NCI-H1092 treated with DMSO at 0.1 percent for 48 hours (cell line): ENCODE measurements at regions not wholly inside any gene's neighbourhood (a gene's known extent, or its start where the extent isn't known, plus 50 kb on each side); places are given as distances from the start of the nearest gene placed in this dataset.
"Not testable (repeated sequence)": the region's sequence is repeated elsewhere in the genome, so short reads cannot be mapped to it uniquely, and the experiment has no call there.

Source experiments
- DNase-seq: peaks from one replicate; lab custom pipeline; 2025; lab: John Stamatoyannopoulos, UW

DNA sequence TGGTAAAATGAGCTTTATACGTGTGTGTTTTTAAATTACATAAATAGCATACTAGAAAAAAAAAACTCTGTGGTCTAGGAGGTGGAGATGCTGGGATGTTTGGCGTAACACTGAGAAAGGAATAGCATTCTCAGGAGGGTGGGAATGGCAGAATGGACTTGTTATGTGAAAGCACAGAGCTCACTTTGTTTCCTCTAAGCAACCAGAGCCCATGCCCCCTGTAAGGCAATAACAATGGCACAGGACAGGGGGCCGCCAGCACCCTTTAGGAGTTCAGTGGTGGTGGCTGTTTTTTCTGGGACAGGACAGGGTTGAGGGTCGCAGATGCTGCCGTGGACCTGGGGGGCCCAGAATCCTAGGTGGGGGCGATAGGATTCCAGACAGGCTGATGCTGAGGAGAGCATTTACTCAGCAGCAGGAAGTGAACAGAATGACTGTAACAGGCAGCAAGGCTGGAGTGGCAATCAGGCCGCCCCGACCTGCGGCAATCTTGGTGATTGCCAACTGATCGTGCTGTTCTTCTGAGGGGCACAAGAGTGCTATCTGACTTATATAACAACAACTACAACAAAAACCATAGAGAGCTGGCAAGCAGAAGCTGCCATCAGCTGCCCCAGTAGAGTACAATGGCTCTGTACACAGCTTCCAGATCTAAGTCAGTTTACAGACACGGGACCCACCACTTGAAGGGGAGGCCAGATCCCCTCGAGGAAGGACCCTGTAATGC is 160.4 kb downstream of the UACA start:
- DNase-seq: no peak

DNA sequence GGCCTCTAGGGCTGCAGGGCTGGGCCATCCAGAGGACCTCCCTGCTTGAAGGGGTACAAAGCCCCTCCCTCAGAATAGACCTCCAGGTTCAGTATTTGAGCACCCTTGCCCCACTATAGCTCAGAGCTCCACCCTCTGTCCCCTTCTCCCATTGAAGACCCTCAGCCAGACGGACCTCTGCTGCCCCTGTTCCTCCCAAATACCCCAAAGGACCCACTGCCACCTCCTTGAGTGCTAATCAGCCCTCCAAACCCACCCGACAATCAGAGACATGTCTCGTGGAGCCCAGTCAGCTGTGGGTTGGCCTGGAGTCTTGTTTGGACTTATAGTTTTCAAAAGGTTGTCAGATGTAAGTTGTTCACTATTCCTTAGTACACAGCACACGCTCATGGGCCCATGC is 161.1 kb downstream of the UACA start:
- no peak for DNase-seq

DNA sequence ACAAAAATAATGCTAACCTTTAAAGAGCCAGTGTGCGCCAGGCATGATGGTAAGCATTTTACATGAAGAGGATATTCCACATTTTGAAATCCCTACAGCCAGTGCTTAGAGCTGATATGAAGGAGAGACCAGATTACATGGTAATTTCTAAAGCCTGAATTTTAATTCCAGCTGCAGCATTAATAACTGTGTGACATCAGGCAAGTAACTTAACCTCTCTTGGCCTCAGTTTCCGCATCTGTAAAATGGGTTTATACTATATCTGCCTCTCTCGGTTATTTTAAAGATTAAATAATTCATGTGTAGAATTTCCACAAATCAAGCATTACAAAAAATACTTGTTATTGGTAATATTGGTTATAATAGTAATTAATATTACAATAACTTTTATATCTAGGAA is 165.4 kb downstream of the UACA start:
- DNase-seq: no peak

DNA sequence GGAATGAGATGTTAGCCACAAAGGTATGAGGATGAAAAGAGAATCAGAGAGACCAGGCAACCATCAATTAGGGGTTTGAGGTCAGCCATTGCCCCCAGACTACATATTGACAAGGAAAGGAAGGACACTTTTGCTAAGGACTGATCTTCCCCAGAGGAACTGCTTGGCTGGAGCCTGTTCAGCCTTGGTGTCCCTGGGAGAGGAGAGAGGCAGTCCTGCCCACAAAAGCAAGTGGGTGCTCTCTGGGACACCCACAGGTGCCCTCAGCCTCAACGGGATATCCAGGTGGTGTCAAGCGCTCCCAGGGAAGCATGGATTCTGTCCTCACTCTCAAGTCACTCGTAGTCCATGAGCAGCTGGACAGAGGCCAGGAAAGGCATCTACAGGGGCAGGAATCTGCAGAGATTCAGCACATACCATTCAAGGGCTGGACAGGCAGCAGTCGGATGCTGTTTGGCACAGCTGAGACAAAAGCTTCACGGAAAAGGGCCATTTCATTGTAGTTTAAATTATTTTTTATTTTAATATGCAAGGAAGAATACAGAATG is 166.2 kb downstream of the UACA start:
- no peak for DNase-seq

DNA sequence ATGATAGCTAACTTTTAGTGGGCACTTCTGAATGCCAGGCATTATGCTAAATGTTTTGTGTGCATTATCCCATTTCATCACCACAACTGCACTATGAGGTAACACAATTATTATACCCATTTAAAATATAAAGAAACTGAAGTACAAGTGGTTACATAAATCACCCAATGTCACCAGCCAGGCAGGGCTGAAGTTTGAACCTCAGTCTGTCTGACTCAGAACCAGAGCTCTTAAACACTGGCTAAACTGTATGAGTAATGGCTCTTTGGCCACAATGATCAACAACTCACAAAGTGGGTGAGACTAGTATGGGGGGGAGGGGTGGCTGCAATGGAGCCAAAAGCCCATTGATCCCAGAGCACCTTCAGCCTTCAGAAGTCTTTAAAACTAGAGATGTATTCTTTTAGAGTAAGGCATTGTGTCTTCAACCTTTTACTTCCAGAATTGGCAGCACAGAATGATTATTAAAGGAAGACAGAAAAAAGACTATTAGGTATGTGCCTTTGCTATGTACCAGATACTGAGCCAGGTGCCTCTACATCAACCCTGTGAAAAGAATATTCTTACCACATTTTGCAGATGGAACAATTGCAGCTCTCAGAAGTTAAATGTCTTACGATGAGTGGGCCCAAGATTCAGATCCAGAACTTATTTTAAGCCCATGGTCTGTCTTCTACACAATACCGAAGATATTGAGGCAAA is 166.9 kb downstream of the UACA start:
- DNase-seq: no peak

DNA sequence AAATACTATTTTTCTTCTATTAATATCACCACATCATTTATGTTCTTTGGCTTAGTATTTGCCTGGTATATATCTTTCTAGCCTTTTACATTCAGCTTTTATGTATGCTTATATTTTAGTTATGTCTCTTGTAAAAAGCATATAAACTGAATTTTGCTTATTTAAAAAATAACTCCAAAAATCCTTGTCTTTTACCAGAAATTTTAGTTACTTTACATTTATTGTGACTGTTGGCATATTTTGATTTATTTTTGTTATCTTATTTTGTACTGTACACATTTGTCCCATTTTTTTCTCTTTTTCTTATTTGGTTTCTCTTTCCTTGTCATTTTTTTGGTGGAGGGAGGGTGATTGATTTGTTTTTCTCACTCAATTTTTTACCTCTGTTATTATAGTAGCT is 169.6 kb downstream of the UACA start:
- no peak for DNase-seq

DNA sequence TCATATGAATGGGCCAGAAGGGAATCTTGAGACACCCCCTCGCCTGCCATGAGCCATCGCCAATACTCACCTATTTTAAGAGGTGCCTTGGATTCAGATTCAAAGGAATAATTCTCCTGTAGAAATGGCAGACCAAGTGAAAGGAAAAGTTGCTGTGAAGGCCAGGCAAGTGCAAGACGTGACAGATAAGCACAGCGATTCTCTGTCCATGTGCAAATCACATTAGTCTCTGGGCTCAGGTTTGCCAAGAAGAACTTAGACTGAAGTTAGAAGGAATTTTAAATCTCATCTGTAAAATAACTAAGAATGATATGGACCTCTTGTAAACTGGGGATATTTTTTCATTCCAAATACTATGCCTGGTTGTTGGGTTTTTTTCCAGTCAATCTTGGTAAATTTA is 173.6 kb downstream of the UACA start:
- DNase-seq: no peak

DNA sequence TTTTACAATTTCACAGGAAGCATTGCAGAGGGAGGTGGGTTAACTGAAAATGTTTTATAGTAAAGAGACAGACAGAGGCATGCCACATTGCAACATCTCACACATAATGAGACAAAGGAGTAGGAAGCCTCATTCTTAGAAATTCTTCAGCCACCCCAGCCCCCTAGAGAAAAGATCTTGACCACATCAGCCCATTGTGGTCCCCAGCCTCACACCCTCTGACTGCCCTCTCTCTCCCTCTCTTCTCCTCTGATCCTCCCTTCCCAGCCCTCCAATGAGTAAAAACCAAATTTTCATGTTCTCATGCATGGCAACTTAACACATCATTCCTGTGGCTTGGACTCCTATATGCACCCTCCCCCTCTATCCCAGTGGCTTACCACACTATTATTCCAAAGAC is 174.1 kb downstream of the UACA start:
- DNase-seq: no peak

DNA sequence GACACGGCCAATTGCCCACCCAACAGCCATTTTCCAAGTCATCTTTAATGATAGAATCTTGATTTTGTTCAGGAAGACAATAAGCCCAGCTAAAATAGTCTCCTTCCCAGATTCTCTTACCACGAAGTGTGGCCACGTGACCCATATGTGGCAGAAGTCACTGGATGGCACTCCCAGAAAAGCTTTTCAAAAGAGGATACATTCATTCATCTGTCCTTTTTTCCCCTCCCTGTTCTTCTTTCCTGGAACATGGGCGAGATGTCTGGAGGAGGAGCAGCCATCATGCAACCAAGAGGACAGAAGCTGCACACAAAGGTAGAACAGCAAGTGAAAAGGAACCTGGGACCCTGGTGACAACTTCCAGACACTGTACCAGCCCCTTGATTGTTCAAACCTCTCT is 174.7 kb downstream of the UACA start:
- no peak for DNase-seq

DNA sequence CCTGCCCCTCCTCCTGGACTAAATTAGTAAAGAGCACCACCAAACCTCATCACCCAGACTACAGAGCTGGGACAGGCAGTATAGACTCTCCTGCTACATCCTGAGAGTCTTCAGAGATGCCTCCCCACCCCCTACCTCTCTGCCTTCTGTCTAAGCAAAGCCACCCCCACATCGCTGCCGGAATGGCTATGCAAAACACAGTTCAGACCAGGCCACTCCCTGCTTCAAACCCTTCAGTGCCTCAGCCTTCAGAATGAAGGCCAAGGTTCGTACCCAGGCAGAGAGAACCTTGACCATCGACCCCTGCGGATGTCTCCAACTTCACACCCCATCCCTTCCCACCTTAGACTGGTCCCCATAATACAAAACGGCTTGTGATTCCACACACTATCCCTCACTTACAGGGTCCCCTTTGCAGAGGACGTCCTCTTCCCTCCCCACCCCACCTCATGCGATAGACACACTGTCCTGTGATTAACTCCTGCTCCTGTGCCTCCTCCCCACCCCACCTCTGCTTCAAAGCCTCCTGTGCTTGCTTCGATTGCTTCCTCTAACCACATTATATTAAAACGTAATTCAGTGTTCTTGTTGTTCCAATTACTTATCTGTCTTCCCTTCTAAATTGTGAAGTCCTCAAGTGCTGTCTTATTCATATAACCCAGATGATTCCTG is 175.3 kb downstream of the UACA start:
- DNase-seq: no peak

DNA sequence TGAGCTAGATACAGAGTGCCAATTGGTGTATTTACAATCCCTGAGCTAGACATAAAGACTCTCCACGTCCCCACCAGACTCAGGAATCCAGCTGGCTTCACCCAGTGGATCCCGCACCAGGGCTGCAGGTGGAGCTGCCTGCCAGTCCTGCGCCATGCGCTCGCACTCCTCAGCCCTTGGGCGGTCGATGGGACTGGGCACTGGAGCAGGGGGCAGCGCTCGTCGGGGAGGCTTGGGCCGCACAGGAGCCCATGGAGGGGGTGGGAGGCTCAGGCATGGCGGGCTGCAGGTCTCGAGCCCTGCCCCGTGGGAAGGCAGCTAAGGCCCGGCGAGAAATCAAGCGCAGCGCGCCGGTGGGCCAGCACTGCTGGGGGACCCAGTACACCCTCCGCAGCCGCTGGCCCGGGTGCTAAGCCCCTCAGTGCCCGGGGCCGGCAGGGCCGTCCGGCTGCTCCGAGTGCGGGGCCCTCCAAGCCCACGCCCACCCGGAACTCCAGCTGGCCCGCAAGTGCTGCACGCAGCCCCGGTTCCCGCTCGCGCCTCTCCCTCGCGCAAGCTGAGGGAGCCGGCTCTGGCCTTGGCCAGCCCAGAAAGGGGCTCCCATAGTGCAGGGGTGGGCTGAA is 176.2 kb downstream of the UACA start:
- not testable (repeated sequence) for DNase-seq

DNA sequence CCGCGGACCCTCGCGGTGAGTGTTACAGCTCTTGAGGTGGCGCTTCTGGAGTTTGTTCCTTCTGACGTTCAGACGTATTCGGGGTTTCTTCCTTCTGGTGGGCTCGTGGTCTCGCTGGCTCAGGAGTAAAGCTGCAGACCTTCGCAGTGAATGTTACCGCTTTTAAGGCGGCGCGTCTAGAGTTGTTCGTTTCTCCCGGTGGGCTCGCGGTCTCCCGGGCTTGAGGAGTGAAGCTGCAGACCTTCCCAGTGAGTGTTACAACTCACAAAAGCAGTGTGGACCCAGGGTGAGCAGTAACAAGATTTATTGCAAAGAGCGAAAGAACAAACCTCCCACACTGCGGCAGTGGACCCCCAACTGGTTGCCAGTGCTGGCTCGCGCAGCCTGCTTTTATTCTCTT is 177.1 kb downstream of the UACA start:
- no peak for DNase-seq

DNA sequence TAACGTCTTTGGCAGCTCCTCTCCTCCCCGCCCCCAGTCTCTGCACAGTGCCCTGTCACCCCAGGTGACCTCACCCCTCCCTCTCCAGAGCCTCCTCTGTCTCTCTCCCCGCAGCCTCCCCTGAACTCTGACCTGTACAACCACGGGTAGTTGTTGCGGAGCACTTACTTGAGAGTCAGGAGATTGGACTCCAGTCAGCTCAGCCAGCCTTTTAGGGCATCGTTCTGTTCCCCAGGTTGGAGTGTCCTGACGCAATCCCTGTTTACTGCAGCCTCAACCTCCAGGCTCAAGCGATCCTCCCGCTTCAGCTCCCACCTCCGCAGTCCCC is 177.7 kb downstream of the UACA start:
- DNase-seq: no peak

DNA sequence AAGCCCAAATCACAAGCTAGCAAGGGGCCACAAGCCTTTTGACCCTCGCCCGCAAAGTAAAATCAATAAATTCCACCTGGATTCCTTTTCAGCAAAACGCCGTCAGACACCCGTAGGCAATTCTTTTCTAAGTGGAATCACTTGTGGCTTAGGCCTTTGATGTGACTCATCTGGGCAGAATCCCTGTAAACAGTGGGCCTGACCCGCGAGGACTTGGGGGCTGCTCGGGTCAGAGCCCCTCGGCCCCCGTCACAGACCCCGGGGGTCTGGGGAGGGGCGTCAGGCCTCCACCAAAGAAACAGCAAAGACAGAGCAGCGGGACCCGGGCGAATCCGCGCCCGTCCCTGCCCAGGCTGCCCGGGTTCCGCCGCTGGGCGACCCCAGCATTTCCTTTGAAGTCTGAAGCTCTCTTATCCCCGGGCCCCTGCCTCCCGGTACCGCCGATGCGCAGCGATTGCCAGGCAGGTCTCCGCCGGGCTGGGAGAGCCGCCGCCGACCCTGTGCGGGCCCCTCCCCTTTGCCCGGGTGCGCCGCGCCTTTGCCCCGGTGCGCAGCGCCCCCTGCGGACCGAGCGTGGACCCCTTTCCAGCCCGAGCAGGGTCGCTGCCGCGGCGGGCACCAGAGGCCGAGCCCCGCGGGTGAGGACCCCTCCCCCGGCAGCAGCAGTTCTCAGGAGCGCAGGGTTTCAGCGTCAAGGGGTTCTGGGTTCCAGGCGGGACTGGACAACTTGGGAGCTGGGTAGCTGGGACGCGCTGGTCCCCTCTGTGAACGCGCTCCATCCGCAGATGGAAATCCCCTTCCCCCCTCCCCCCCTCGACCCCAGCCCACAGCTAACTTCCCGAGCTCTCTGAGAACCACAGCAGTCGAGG is 178.3 kb downstream of the UACA start:
- no peak for DNase-seq

DNA sequence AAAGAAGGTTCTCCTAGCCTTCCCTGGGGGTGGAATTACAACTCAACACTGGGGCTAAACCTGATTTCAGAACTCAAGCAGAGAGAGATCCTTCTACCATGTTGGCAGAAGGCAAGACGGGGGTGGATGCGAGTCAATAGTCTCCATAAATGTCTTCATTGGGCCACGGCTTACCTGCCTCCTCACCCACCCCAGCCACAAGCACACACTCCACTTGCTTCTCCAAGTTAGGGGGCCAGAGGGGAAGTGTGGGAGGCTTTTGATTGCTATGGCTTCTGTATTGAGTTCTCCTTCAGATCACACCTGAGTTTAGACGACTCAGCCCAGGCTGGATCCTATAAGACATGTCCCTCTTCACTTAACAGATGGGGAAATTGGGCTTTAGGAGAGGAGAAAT is 178.9 kb downstream of the UACA start:
- DNase-seq: no peak

DNA sequence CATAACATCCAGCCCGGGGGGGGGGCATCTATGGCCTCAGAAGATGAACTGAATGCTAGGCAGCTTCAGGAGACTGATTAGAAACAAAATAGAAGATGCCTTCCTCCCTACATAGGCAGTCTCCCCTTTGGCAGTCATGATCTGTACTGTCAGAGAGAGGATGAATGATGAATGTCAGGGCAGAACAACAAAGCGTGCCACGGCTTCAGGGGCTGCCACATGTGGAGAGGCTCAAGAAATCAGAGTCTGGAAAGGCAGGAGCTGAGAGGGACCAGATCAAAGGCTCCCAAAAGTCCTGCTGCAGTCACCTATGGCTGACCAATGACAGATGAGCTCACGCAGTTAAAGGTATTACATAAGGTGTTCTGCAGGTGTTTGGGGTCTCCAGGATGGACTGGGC is 180.4 kb downstream of the UACA start:
- no peak for DNase-seq

DNA sequence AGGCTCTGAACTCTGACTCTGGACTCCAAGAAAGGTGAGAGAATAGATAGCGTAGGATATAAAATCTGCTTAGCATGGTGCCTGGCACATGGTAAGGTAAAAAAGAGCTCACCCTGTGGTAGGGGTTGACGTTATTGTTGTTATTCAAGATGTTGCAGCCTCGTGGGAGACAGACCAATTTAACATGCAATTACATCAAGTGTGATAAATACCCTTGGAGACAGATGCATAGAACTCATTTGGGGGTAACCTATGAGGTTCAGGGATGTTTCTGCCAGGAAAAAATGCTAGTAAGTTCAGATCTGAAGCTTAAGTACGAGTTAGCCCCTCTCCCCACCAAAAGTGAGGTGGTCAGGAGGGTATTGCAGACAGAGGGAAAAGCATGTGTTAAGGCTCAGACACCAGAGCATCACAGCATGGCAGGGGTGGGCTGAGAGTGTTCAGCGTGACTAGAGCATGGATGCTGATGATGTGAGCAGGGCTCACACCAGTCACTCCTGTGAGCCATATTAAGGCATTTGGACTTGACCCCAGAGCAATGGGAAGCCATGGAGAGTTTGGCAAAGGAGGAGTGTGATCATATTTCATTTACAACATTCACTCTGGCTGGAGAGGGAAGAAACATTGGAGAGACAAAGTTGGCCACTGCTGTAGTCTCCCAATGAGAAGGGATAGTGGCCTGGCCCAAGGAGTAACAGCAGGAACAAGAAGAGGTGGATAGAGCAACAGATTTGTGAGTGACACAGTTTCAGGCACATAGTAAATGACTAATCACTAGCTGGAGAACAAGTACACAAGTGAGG is 181.0 kb downstream of the UACA start:
- DNase-seq: no peak

DNA sequence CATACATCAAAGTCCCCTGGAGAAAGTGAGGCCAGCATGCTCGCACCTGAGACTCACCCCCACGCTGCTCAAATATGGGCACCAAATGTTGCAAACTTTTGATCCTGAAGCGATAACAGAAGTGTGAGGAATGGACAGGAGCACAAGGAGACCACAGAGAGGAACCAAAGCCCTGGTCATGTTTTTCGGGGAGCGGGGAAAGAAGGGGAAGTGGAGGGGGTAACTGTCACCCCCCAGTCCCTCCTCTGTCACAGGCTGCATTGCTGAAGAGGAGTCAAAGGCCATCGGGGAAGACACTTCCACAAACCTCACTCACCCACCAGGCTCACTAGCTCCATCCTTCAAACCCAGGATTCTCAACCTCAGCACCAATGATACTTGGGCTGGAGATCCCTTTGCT is 182.4 kb downstream of the UACA start:
- DNase-seq: no peak

DNA sequence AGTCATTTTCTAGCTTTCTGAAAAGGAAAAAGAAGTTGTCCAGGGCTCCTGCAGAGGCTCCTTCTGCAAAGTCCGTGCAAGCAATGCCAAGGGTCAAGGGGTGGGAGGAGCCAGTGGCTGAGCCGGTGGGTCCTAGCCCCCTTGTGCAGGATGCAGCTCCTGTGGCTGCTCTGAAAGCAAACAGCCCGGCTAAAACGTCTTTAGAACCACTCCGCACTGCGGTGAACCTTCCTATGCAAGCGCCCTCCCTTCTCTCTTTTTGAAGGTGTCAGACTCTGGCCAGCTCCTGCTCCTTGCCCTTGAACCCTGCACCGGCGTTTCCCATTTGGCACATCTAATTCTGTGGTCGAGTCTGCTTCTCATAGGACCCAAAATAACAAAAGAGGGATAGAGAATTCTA is 183.1 kb downstream of the UACA start:
- no peak for DNase-seq

DNA sequence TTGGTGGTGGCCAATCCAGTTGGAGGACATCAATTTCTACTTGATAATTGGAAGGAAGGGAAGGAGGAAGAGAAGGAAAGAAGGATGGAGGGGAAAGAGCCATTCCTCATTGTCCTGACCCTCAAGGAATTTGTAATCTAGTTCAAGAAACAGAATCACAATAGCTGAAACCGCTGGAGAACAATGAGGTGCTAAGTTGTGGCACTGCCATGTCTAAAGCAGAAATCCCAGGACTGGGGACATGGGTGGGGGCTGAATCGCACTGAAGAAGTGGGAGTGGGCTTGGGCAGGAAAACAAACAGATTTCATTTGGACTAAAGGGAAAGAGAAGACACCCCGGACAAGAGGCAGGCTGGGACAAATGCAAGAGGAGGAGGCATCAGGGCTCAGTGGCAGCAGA is 183.6 kb downstream of the UACA start:
- DNase-seq: no peak

DNA sequence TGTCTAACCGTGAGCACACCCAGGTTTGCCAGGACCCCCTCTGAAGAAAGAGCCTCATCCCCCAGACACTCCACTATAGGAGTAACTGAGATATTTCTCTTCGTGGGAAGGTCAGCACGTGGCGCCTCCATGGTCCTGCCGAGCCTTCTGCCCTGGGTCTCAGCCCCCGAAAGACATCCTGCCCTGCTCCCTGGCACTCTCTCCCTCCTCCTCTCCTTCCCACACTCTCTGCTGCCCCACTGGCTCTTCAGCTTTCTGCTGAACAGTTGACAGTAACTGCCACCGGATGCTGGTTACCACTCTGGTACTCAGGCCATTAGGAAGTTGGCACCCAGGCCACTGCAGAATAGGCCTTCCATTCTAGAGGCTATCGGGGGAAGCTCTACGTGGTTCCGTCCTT is 185.2 kb downstream of the UACA start:
- DNase-seq: no peak
